SK-N-MC (cell line): ENCODE measurements at regions not wholly inside any gene's neighbourhood (a gene's known extent, or its start where the extent isn't known, plus 50 kb on each side); places are given as distances from the start of the nearest gene placed in this dataset.

ENCODE experiments used
- EZH2 ChIP-seq: fragments of 200-600 bp; sonication (generic); IDR thresholded peaks from one replicate; pipeline ENCODE4 v1.6.1; 2017; ENCODE audit warnings: antibody characterized with exemption
- FOXP2 ChIP-seq: optimal IDR thresholded peaks from 2 replicates; pipeline ENCODE3; 2011; ENCODE audit warnings: mild to moderate bottlenecking, moderate library complexity; ENCODE audit not compliant: insufficient read depth; ENCODE audit errors: extremely low read length, control extremely low read depth
- POLR2AphosphoS5 ChIP-seq: IDR thresholded peaks from 2 replicates; pipeline ENCODE4 v1.6.1; 2012; ENCODE audit warnings: mild to moderate bottlenecking, low read depth, low read length, borderline replicate concordance

DNA sequence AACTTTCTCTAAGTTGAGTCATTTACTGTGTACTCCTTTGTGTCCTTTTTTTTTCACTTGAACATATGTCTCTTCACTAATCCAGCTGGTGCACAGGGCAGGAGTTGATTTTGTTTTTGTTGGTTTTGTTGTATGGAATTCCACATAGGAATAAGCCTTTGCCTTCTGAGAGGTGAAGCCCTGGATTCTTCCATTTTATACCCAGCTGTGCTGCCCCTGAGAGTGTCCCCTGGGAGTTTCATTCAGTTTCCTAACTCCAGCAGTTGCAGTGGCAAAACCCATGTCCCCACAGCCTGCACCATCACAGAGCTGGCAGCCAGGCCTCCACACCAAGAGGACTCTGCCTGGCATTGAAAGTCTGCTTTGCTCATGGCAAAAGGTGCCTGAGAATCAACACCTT, 107.3 kb upstream of the SYNDIG1 start:
- TF ChIP-seq EZH2 (no peak), FOXP2 (no peak), POLR2AphosphoS5 (no peak)
